OCI-LY3 (cell line): ENCODE measurements at regions not wholly inside any gene's neighbourhood (a gene's known extent, or its start where the extent isn't known, plus 50 kb on each side); places are given as distances from the start of the nearest gene placed in this dataset.

Experiments
- H2AFZ ChIP-seq: fragments of 200-600, 300-600 bp; shearing (Covaris generic); 2 replicates; pipeline ENCODE4 v1.6.0; 2014; ENCODE audit warnings: antibody characterized with exemption, low read depth, low read length
- H3K27ac ChIP-seq: fragments of 200-600, 300-600 bp; sonication (generic); 2 replicates; pipeline ENCODE4 v1.5.1; 2014; ENCODE audit warnings: mild to moderate bottlenecking, low read length, moderate library complexity, mixed read lengths
- H3K27me3 ChIP-seq: fragments of 200-600, 300-600 bp; sonication (generic); 2 replicates; pipeline ENCODE4 v1.6.1; 2014; ENCODE audit warnings: low read depth, low read length, mixed read lengths
- H3K36me3 ChIP-seq: fragments of 200-600, 300-600 bp; sonication (generic); replicated peaks from 2 replicates; pipeline ENCODE3; 2014; ENCODE audit warnings: low read depth, low read length, mixed read lengths
- H3K4me1 ChIP-seq: fragments of 300-600, 200-600 bp; sonication (generic); 2 replicates; pipeline ENCODE4 v1.6.1; 2014; ENCODE audit warnings: low read length, mixed read lengths
- H3K4me2 ChIP-seq: fragments of 200-600, 300-600 bp; sonication (generic); 2 replicates; pipeline ENCODE4 v1.6.1; 2014; ENCODE audit warnings: low read length, mixed read lengths
- H3K4me3 ChIP-seq: fragments of 300-600, 200-600 bp; sonication (generic); 2 replicates; pipeline ENCODE4 v1.5.1; 2014; ENCODE audit warnings: antibody characterized with exemption, mild to moderate bottlenecking, low read length, moderate library complexity
- H3K79me2 ChIP-seq: fragments of 300-600, 200-600 bp; shearing (Covaris generic); 2 replicates; pipeline ENCODE4 v1.6.1; 2014; ENCODE audit warnings: mild to moderate bottlenecking, low read length, mixed read lengths
- H3K9ac ChIP-seq: fragments of 300-600, 200-600 bp; shearing (Covaris generic); 2 replicates; pipeline ENCODE4 v1.6.0; 2014; ENCODE audit warnings: mild to moderate bottlenecking, low read length, moderate library complexity
- H3K9me3 ChIP-seq: fragments of 200-600, 300-600 bp; shearing (Covaris generic); 2 replicates; pipeline ENCODE4 v1.6.1; 2014; ENCODE audit warnings: low read length, mixed read lengths; ENCODE audit not compliant: insufficient read depth
- H4K20me1 ChIP-seq: fragments of 200-600, 300-600 bp; sonication (generic); 2 replicates; pipeline ENCODE4 v1.6.1; 2016; ENCODE audit warnings: low read length, mixed read lengths; ENCODE audit not compliant: insufficient read depth
- CTCF ChIP-seq: fragments of 200-600, 300-600 bp; sonication (generic); IDR thresholded peaks from 2 replicates; pipeline ENCODE4 v1.5.1; 2014; ENCODE audit warnings: antibody characterized with exemption, low read length, low read depth
- EZH2phosphoT487 ChIP-seq: fragments of 200-600 bp; shearing (Covaris generic); IDR thresholded peaks from 2 replicates; pipeline ENCODE4 v1.6.1; 2018; ENCODE audit warnings: antibody characterized with exemption, mixed run types, low read depth

- Histone ChIP-seq H3K4me3 (no peak overlapping the region), H3K27me3 (peaks cover 25% of the 10 kb centered on the region), H3K79me2 (no peaks in the 10 kb centered on the region), H3K9me3 (peaks cover 7% of the 10 kb centered on the region), H3K4me2 (no peak overlapping the region), H3K9ac (no peak overlapping the region), H3K36me3 (no peaks in the 10 kb centered on the region), H4K20me1 (no peaks in the 10 kb centered on the region), H3K4me1 (peaks cover 11% of the 10 kb centered on the region), H3K27ac (no peak overlapping the region), H2AFZ (no peak overlapping the region)
- TF ChIP-seq CTCF (no peak), EZH2phosphoT487 (no peak)
These were observed 163.2 kb upstream of the GGTLC1 start for GRCh38 chr20:24151621-24152294.

- no peak overlapping the region for H3K9ac ChIP-seq
- peaks cover 11% of the 10 kb centered on the region for H3K4me1 ChIP-seq
- H3K4me2 ChIP-seq: no peak overlapping the region
- H3K27ac ChIP-seq: no peak overlapping the region
- H3K9me3 ChIP-seq: peaks cover 7% of the 10 kb centered on the region
- H3K36me3 ChIP-seq: no peaks in the 10 kb centered on the region
- H4K20me1 ChIP-seq: no peaks in the 10 kb centered on the region
- TF ChIP-seq CTCF: no peak
- no peak for TF ChIP-seq EZH2phosphoT487
- no peak overlapping the region for H3K4me3 ChIP-seq
- peaks cover 22% of the 10 kb centered on the region for H3K27me3 ChIP-seq
- H3K79me2 ChIP-seq: no peaks in the 10 kb centered on the region
- no peak overlapping the region for H2AFZ ChIP-seq
These were observed 161.8 kb upstream of the GGTLC1 start for GRCh38 chr20:24150406-24150805.

- H3K79me2 ChIP-seq: no peaks in the 10 kb centered on the region
- peaks cover 11% of the 10 kb centered on the region for H3K4me1 ChIP-seq
- H3K27me3 ChIP-seq: peaks cover 18% of the 10 kb centered on the region
- no peak overlapping the region for H3K4me3 ChIP-seq
- no peaks in the 10 kb centered on the region for H3K36me3 ChIP-seq
- H2AFZ ChIP-seq: no peak overlapping the region
- H4K20me1 ChIP-seq: no peaks in the 10 kb centered on the region
- no peak for TF ChIP-seq EZH2phosphoT487
- no peak for TF ChIP-seq CTCF
- peaks cover 7% of the 10 kb centered on the region for H3K9me3 ChIP-seq
- H3K9ac ChIP-seq: no peak overlapping the region
- no peak overlapping the region for H3K27ac ChIP-seq
- H3K4me2 ChIP-seq: no peak overlapping the region
These were observed 161.3 kb upstream of the GGTLC1 start for GRCh38 chr20:24149881-24150307.

GRCh38 chr20:24149175-24149574 lies 160.6 kb upstream of the GGTLC1 start:
- Histone ChIP-seq H3K4me2 (no peak overlapping the region), H2AFZ (no peak overlapping the region), H3K4me1 (peaks cover 11% of the 10 kb centered on the region), H3K27me3 (peaks cover 15% of the 10 kb centered on the region), H3K79me2 (no peaks in the 10 kb centered on the region), H3K9ac (no peak overlapping the region), H3K27ac (no peak overlapping the region), H4K20me1 (no peaks in the 10 kb centered on the region), H3K36me3 (no peaks in the 10 kb centered on the region), H3K4me3 (no peak overlapping the region), H3K9me3 (peaks cover 7% of the 10 kb centered on the region)
- TF ChIP-seq EZH2phosphoT487 (no peak), CTCF (no peak)
